ENCODE measurements at regions not wholly inside any gene's neighbourhood (a gene's known extent, or its start where the extent isn't known, plus 50 kb on each side); places are given as distances from the start of the nearest gene placed in this dataset.
A peak's percentile ranks its signal among the peaks of the same experiment; 100 is the strongest.

- DNase-seq (ENCODE audit: low read depth), result no peak
- no peak overlapping the region for H3K4me3 ChIP-seq (ENCODE audit: control insufficient read depth, low read depth, low read length)
- TF ChIP-seq, protein P1, sequence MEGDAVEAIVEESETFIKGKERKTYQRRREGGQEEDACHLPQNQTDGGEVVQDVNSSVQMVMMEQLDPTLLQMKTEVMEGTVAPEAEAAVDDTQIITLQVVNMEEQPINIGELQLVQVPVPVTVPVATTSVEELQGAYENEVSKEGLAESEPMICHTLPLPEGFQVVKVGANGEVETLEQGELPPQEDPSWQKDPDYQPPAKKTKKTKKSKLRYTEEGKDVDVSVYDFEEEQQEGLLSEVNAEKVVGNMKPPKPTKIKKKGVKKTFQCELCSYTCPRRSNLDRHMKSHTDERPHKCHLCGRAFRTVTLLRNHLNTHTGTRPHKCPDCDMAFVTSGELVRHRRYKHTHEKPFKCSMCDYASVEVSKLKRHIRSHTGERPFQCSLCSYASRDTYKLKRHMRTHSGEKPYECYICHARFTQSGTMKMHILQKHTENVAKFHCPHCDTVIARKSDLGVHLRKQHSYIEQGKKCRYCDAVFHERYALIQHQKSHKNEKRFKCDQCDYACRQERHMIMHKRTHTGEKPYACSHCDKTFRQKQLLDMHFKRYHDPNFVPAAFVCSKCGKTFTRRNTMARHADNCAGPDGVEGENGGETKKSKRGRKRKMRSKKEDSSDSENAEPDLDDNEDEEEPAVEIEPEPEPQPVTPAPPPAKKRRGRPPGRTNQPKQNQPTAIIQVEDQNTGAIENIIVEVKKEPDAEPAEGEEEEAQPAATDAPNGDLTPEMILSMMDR (conservative IDR thresholded peaks at IDR 0.05; ENCODE audit: control insufficient read depth, insufficient read depth, low read depth, low read length), result no peak
These were observed 348.1 kb downstream of the FOXL1 start for GRCh38 chr16:86926181-86927094.

GRCh38 chr16:86927699-86928098, 349.4 kb downstream of the FOXL1 start:
- no peak overlapping the region for H3K4me3 ChIP-seq (ENCODE audit: control insufficient read depth, low read depth, low read length)
- TF ChIP-seq, protein P1 (conservative IDR thresholded peaks at IDR 0.05; ENCODE audit: control insufficient read depth, insufficient read depth, low read depth, low read length), result no peak
- DNase-seq (ENCODE audit: low read depth), result no peak

GRCh38 chr16:86928523-86929011, 350.2 kb downstream of the FOXL1 start:
- DNase-seq (ENCODE audit: low read depth), result peak; percentile 24
- no peak overlapping the region for H3K4me3 ChIP-seq (ENCODE audit: control insufficient read depth, low read depth, low read length)
- TF ChIP-seq, protein P1 (conservative IDR thresholded peaks at IDR 0.05; ENCODE audit: control insufficient read depth, insufficient read depth, low read depth, low read length), result no peak

- DNase-seq (ENCODE audit: low read depth), result peak; percentile 73
- TF ChIP-seq, protein P1 (conservative IDR thresholded peaks at IDR 0.05; ENCODE audit: control insufficient read depth, insufficient read depth, low read depth, low read length), result no peak
- H3K4me3 ChIP-seq (ENCODE audit: control insufficient read depth, low read depth, low read length), result no peak overlapping the region
These were observed 350.9 kb downstream of the FOXL1 start for GRCh38 chr16:86929057-86929871.

DNA sequence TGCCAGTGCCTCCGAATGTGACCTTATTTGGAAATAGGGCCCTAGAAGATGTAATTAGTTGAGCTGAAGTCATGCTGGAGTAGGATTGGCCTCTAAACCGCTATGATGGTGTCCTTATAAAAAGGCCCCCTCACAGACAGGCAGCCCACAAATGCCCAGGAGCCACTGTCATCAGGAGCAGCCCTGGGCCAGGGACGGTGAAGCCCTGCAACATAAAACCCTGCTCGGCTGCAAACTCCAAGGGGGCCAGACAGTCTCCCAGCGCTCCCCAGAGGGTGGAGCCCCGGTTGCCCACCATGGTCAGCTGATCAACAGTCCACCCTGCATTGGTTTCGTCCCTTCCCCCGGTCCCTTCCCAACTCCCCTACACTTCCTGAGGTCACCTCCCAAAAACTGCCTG, 351.7 kb downstream of the FOXL1 start:
- no peak overlapping the region for H3K4me3 ChIP-seq (ENCODE audit: control insufficient read depth, low read depth, low read length)
- DNase-seq (ENCODE audit: low read depth), result no peak

More for the DNA sequence above, 351.7 kb downstream of the FOXL1 start:
- TF ChIP-seq, protein P1 (conservative IDR thresholded peaks at IDR 0.05; ENCODE audit: control insufficient read depth, insufficient read depth, low read depth, low read length), result no peak

Data from fibroblast of mammary gland (primary cell).